Lung (tissue), 11 donors: ENCODE measurements at regions not wholly inside any gene's neighbourhood (a gene's known extent, or its start where the extent isn't known, plus 50 kb on each side); places are given as distances from the start of the nearest gene placed in this dataset.
"Not testable (repeated sequence)": the region's sequence is repeated elsewhere in the genome, so short reads cannot be mapped to it uniquely, and the experiment has no call there.

Experiments used
- ATAC-seq: fragments of 200-7000 bp; cut with Tn5 transposase; one replicate; pipeline ENCODE4 v1.9.1; 2020; ENCODE audit warnings: moderate number of reproducible peaks; ENCODE audit not compliant: insufficient read depth, low FRiP score
- DNase-seq, 3 donors: peaks; one replicate each; pipeline ENCODE4 v3.0.0-alpha.2; 2013 to 2017
- H3K27ac ChIP-seq, 2 donors: one replicate each; pipeline ENCODE4 v1.5.1; 2013; ENCODE audit warnings: mild to moderate bottlenecking in 2 of 2, moderate library complexity in 2 of 2, control low read depth in 1 of 2, inconsistent platforms in 1 of 2, low read depth in 1 of 2, low read length in 1 of 2
- H3K27me3 ChIP-seq, 3 donors: one replicate each; pipeline ENCODE4 v1.5.1; 2013; ENCODE audit warnings: low read length in 2 of 3; ENCODE audit not compliant: control insufficient read depth in 3 of 3, insufficient read depth in 3 of 3
- H3K36me3 ChIP-seq, 4 donors: one replicate each; pipeline ENCODE4 v1.5.1; 2013; ENCODE audit warnings: low read length in 4 of 4, mild to moderate bottlenecking in 1 of 4, moderate library complexity in 1 of 4; ENCODE audit not compliant: control insufficient read depth in 4 of 4, insufficient read depth in 4 of 4
- H3K4me1 ChIP-seq, 5 donors: one replicate each; pipeline ENCODE4 v1.5.1; 2013; ENCODE audit warnings: low read length in 5 of 5, mild to moderate bottlenecking in 2 of 5, moderate library complexity in 1 of 5; ENCODE audit not compliant: control insufficient read depth in 5 of 5, insufficient read depth in 5 of 5
- H3K4me3 ChIP-seq: one replicate; pipeline ENCODE4 v1.5.1; 2013; ENCODE audit warnings: mild to moderate bottlenecking, control low read depth, moderate library complexity
- H3K9ac ChIP-seq, 2 donors: one replicate each; pipeline ENCODE4 v1.5.1; 2013; ENCODE audit warnings: low read length in 2 of 2, control low read depth in 1 of 2; ENCODE audit not compliant: insufficient read depth in 1 of 2
- H3K9me3 ChIP-seq, 4 donors: one replicate each; pipeline ENCODE4 v1.5.1; 2013; ENCODE audit warnings: low read length in 3 of 4, mild to moderate bottlenecking in 1 of 4, moderate library complexity in 1 of 4; ENCODE audit not compliant: control insufficient read depth in 4 of 4, insufficient read depth in 3 of 4
- CTCF ChIP-seq: IDR thresholded peaks from 2 replicates; pipeline ENCODE4 v1.5.1; 2012; ENCODE audit warnings: mild to moderate bottlenecking; ENCODE audit errors: control extremely low read depth, extremely low read depth
- WGBS, 2 donors: extraction: QIAGEN DNeasy Blood & Tissue Kit; methylation state at CpG; one replicate each; pipeline ENCODE4 v1.1.7; 2013; 5-methylcytosine and 5-hydroxymethylcytosine counted together
- donor health status: control.
- donor health status: control.
- donor health status: Bipolar disorder and iron deficiency.
- donor health status: healthy.
- donor health status: DM: yes; HTN: yes; CAD: no.

GRCh38 chr4:27428661-27429060, 568.0 kb downstream of the STIM2 start:
- Histone ChIP-seq H3K27ac (no peak overlapping the region), H3K9me3 (no peaks in the 10 kb centered on the region), H3K4me3 (no peak overlapping the region), H3K9ac (no peak overlapping the region), H3K27me3 (no peaks in the 10 kb centered on the region), H3K4me1 (no peaks in the 10 kb centered on the region), H3K36me3 (no peaks in the 10 kb centered on the region)
- no peak for TF ChIP-seq CTCF
- WGBS, 2 donors, result 58 to 78% methylated on average over 1 of the region's 1 CpG
- DNase-seq (no peak), ATAC-seq (no peak)

- no peaks in the 10 kb centered on the region for H3K27me3 ChIP-seq
- no peak overlapping the region for H3K4me3 ChIP-seq
- H3K36me3 ChIP-seq, result no peaks in the 10 kb centered on the region
- no peak overlapping the region for H3K9ac ChIP-seq
- DNase-seq, result no peak
- 69 to 76% methylated on average over 5 of the region's 5 CpGs for WGBS, 2 donors
- H3K4me1 ChIP-seq, result no peaks in the 10 kb centered on the region
- no peak overlapping the region for H3K27ac ChIP-seq
- ATAC-seq, result no peak
- TF ChIP-seq CTCF, result no peak
- H3K9me3 ChIP-seq, result no peaks in the 10 kb centered on the region
Measured at GRCh38 chr4:27429364-27429871, 568.8 kb downstream of the STIM2 start.

- no peaks in the 10 kb centered on the region for H3K36me3 ChIP-seq
- no peak overlapping the region for H3K4me3 ChIP-seq
- TF ChIP-seq CTCF, result no peak
- 73 to 78% methylated on average over 1 of the region's 1 CpG for WGBS, 2 donors
- H3K9ac ChIP-seq, result no peak overlapping the region
- H3K27me3 ChIP-seq, result no peaks in the 10 kb centered on the region
- no peaks in the 10 kb centered on the region for H3K4me1 ChIP-seq
- DNase-seq (no peak), ATAC-seq (no peak)
- H3K9me3 ChIP-seq, result peaks cover 0 to 3% (median 0%) of the 10 kb centered on the region in 4 donors
- H3K27ac ChIP-seq, result no peak overlapping the region
Measured at GRCh38 chr4:27442146-27442545, 581.5 kb downstream of the STIM2 start.

- not testable (repeated sequence) for H3K36me3 ChIP-seq
- 85 to 90% methylated on average over 4 of the region's 4 CpGs for WGBS, 2 donors
Measured at GRCh38 chr4:27442661-27443060, 582.0 kb downstream of the STIM2 start.

More at GRCh38 chr4:27442661-27443060, 582.0 kb downstream of the STIM2 start:
- not testable (repeated sequence) for H3K9me3 ChIP-seq, ATAC-seq, H3K27me3 ChIP-seq, H3K27ac ChIP-seq, H3K9ac ChIP-seq, H3K4me3 ChIP-seq, DNase-seq, H3K4me1 ChIP-seq
